Lung (tissue), 11 donors: ENCODE measurements at regions not wholly inside any gene's neighbourhood (a gene's known extent, or its start where the extent isn't known, plus 50 kb on each side); places are given as distances from the start of the nearest gene placed in this dataset.

Experiments used
- ATAC-seq: fragments of 200-7000 bp; cut with Tn5 transposase; one replicate; pipeline ENCODE4 v1.9.1; 2020; ENCODE audit warnings: moderate number of reproducible peaks; ENCODE audit not compliant: insufficient read depth, low FRiP score
- DNase-seq, 3 donors: peaks; one replicate each; pipeline ENCODE4 v3.0.0-alpha.2; 2013 to 2017
- H3K27ac ChIP-seq, 2 donors: one replicate each; pipeline ENCODE4 v1.5.1; 2013; ENCODE audit warnings: mild to moderate bottlenecking in 2 of 2, moderate library complexity in 2 of 2, control low read depth in 1 of 2, inconsistent platforms in 1 of 2, low read depth in 1 of 2, low read length in 1 of 2
- H3K27me3 ChIP-seq, 3 donors: one replicate each; pipeline ENCODE4 v1.5.1; 2013; ENCODE audit warnings: low read length in 2 of 3; ENCODE audit not compliant: control insufficient read depth in 3 of 3, insufficient read depth in 3 of 3
- H3K36me3 ChIP-seq, 4 donors: one replicate each; pipeline ENCODE4 v1.5.1; 2013; ENCODE audit warnings: low read length in 4 of 4, mild to moderate bottlenecking in 1 of 4, moderate library complexity in 1 of 4; ENCODE audit not compliant: control insufficient read depth in 4 of 4, insufficient read depth in 4 of 4
- H3K4me1 ChIP-seq, 5 donors: one replicate each; pipeline ENCODE4 v1.5.1; 2013; ENCODE audit warnings: low read length in 5 of 5, mild to moderate bottlenecking in 2 of 5, moderate library complexity in 1 of 5; ENCODE audit not compliant: control insufficient read depth in 5 of 5, insufficient read depth in 5 of 5
- H3K4me3 ChIP-seq: one replicate; pipeline ENCODE4 v1.5.1; 2013; ENCODE audit warnings: mild to moderate bottlenecking, control low read depth, moderate library complexity
- H3K9ac ChIP-seq, 2 donors: one replicate each; pipeline ENCODE4 v1.5.1; 2013; ENCODE audit warnings: low read length in 2 of 2, control low read depth in 1 of 2; ENCODE audit not compliant: insufficient read depth in 1 of 2
- H3K9me3 ChIP-seq, 4 donors: one replicate each; pipeline ENCODE4 v1.5.1; 2013; ENCODE audit warnings: low read length in 3 of 4, mild to moderate bottlenecking in 1 of 4, moderate library complexity in 1 of 4; ENCODE audit not compliant: control insufficient read depth in 4 of 4, insufficient read depth in 3 of 4
- WGBS, 2 donors: extraction: QIAGEN DNeasy Blood & Tissue Kit; methylation state at CpG; one replicate each; pipeline ENCODE4 v1.1.7; 2013; 5-methylcytosine and 5-hydroxymethylcytosine counted together
- TF ChIP-seq, protein P1 (sequence below): IDR thresholded peaks from 2 replicates; pipeline ENCODE4 v1.5.1; 2012; ENCODE audit warnings: mild to moderate bottlenecking; ENCODE audit errors: control extremely low read depth, extremely low read depth
- donor health status: control.
- donor health status: control.
- donor health status: Bipolar disorder and iron deficiency.
- donor health status: healthy.
- donor health status: DM: yes; HTN: yes; CAD: no.

DNA sequence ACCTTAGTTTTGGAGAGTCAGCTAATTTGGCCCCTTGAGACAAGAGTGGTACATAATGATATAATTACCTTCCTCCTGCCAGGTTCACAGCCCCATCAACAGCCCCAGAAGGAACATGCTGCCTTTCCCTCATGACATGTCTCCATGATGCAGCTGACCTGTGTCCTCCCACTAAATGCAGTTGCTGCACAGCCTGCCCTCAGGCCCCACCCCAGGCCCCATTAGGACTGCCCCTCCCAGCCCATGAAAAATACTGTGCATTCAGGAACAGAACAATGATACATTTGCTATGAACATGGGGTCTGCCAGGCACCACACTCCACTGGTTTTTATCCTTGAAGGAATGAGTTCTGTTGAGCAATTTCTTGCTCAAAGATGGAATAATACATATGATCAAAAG is 176.4 kb downstream of the C5orf15 start:
- Histone ChIP-seq H3K4me3 (no peak overlapping the region), H3K9ac (no peak overlapping the region), H3K27me3 (no peaks in the 10 kb centered on the region), H3K27ac (no peak overlapping the region), H3K9me3 (no peaks in the 10 kb centered on the region), H3K36me3 (no peaks in the 10 kb centered on the region), H3K4me1 (peaks cover 0 to 6% (median 0%) of the 10 kb centered on the region in 5 donors)
- ATAC-seq (no peak), DNase-seq (no peak)
- TF ChIP-seq, protein P1, sequence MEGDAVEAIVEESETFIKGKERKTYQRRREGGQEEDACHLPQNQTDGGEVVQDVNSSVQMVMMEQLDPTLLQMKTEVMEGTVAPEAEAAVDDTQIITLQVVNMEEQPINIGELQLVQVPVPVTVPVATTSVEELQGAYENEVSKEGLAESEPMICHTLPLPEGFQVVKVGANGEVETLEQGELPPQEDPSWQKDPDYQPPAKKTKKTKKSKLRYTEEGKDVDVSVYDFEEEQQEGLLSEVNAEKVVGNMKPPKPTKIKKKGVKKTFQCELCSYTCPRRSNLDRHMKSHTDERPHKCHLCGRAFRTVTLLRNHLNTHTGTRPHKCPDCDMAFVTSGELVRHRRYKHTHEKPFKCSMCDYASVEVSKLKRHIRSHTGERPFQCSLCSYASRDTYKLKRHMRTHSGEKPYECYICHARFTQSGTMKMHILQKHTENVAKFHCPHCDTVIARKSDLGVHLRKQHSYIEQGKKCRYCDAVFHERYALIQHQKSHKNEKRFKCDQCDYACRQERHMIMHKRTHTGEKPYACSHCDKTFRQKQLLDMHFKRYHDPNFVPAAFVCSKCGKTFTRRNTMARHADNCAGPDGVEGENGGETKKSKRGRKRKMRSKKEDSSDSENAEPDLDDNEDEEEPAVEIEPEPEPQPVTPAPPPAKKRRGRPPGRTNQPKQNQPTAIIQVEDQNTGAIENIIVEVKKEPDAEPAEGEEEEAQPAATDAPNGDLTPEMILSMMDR = no peak

DNA sequence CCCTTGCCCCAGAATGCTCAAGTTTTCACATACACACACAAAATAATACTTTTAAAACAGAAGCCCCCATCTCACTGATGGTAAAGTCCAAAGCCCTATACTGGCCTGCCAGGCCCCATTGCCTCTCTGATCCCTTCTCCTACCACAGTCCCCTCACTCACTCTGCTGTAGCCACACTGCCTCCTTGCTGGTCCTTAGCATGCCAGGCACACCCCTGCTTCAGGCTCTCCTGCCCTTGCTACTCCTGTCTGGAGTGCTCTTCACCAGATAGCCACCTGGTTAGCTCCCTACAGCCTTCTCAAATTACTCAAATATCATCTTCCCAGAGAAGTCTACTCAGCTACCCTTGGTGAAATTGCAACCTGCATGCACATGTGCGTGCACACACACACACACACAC is 177.5 kb downstream of the C5orf15 start:
- 69 to 83% methylated on average over 1 of the region's 1 CpG for WGBS, 2 donors
- DNase-seq = peak in 1 of 3 donors; percentile 6
- Histone ChIP-seq H3K36me3 (no peaks in the 10 kb centered on the region), H3K4me3 (no peak overlapping the region), H3K27me3 (no peaks in the 10 kb centered on the region), H3K4me1 (peaks cover 0 to 6% (median 0%) of the 10 kb centered on the region in 5 donors), H3K9ac (no peak overlapping the region), H3K9me3 (no peaks in the 10 kb centered on the region), H3K27ac (no peak overlapping the region)
- TF ChIP-seq, protein P1 = no peak
- ATAC-seq = no peak

DNA sequence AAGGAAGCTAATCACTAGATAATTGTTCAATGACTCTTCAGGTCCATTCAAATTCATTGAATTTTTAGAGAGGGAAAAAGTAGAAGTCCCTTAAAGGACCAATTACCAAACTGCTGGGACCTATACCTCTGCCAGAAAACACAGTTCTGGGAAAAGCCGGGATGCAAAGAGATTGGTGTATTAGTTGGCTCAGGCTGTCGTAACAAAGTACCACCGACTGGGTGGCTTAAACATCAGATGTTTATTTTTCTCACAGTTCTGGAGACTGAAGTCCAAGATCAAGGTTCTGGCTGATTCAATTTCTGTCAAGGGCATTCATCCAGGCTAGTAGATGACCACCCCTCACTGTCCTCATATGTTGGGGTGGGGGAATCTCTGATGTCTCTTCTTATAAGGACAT is 177.1 kb upstream of the FSTL4 start:
- peaks cover 0 to 6% (median 0%) of the 10 kb centered on the region in 5 donors for H3K4me1 ChIP-seq
- no peak overlapping the region for H3K27ac ChIP-seq
- no peak overlapping the region for H3K9ac ChIP-seq
- H3K27me3 ChIP-seq = no peaks in the 10 kb centered on the region
- DNase-seq (no peak), ATAC-seq (no peak)
- H3K9me3 ChIP-seq = no peaks in the 10 kb centered on the region
- H3K4me3 ChIP-seq = no peak overlapping the region
- 93 to 94% methylated on average over 3 of the region's 3 CpGs for WGBS, 2 donors
- H3K36me3 ChIP-seq = no peaks in the 10 kb centered on the region
- TF ChIP-seq, protein P1 = no peak

DNA sequence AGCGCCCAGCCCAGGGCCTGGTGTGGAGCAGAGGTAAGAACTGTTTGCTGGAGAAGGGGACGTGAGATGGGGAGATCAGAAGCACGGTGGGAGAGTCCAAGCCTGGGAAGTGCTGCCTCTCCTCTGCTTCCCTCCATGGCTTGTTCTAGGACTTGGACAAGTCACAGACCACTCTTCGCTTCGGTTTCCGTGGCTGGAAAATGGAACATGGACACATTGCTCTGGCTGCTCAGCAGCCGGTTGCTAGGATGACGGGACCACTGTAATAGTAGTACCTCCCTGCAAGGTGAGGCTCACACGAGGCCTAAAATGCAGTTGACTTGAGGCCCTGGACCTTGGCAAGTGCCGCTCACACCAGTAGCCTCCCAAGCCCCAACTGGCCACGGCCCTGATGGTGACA is 175.8 kb upstream of the FSTL4 start:
- Histone ChIP-seq H3K27me3 (no peaks in the 10 kb centered on the region), H3K9me3 (no peaks in the 10 kb centered on the region), H3K4me3 (no peak overlapping the region), H3K27ac (no peak overlapping the region), H3K4me1 (peaks cover 0 to 6% (median 0%) of the 10 kb centered on the region in 5 donors), H3K9ac (no peak overlapping the region), H3K36me3 (no peaks in the 10 kb centered on the region)
- no peak for ATAC-seq
- WGBS, 2 donors = 93% methylated on average over 11 of the region's 11 CpGs
- TF ChIP-seq, protein P1 = no peak
- no peak for DNase-seq
